ENCODE measurements at regions not wholly inside any gene's neighbourhood (a gene's known extent, or its start where the extent isn't known, plus 50 kb on each side); places are given as distances from the start of the nearest gene placed in this dataset.
"Not testable (repeated sequence)": the region's sequence is repeated elsewhere in the genome, so short reads cannot be mapped to it uniquely, and the experiment has no call there.

GRCh38 chr12:25415004-25415403 lies 138.1 kb downstream of the LMNTD1 start:
- no peaks in the 10 kb centered on the region for H3K36me3 Mint-ChIP-seq
- Histone ChIP-seq H3K36me3 (ENCODE audit: insufficient read depth, low read length) (no peaks in the 10 kb centered on the region), H3K27me3 (ENCODE audit: insufficient read depth, low read length, poor library complexity, severe bottlenecking) (no peaks in the 10 kb centered on the region), H3K9me3 (ENCODE audit: low read length) (no peaks in the 10 kb centered on the region), H3K4me3 (ENCODE audit: low read length) (no peak overlapping the region), H3K27ac (ENCODE audit: low read depth, low read length) (no peak overlapping the region), H3K4me1 (ENCODE audit: insufficient read depth, low read length) (no peaks in the 10 kb centered on the region)
- ChIA-PET POLR2A (no interaction called here), CTCF (no interaction called here)
- H3K4me1 Mint-ChIP-seq, result no peaks in the 10 kb centered on the region
- H3K4me3 Mint-ChIP-seq, result no peak overlapping the region
- H3K27me3 Mint-ChIP-seq, result peaks cover 0 to 6% of the 10 kb centered on the region in 2 donors
- DNase-seq, result no peak
- H3K27ac Mint-ChIP-seq, result no peak overlapping the region
- no peaks in the 10 kb centered on the region for H3K9me3 Mint-ChIP-seq

GRCh38 chr12:25412735-25413134 lies 140.3 kb downstream of the LMNTD1 start:
- no peaks in the 10 kb centered on the region for H3K4me1 ChIP-seq (ENCODE audit: insufficient read depth, low read length)
- CTCF ChIA-PET, result no interaction called here

GRCh38 chr12:25404955-25405354 lies 148.1 kb downstream of the LMNTD1 start:
- Mint-ChIP-seq H3K4me3 (no peak overlapping the region), H3K27me3 (peaks cover 0 to 4% of the 10 kb centered on the region in 2 donors), H3K27ac (no peak overlapping the region), H3K36me3 (peaks cover 0 to 3% (median 0%) of the 10 kb centered on the region in 3 donors), H3K4me1 (no peaks in the 10 kb centered on the region), H3K9me3 (peaks cover 0 to 7% (median 2%) of the 10 kb centered on the region in 5 donors)
- no peaks in the 10 kb centered on the region for H3K4me1 ChIP-seq (ENCODE audit: insufficient read depth, low read length)
- H3K27ac ChIP-seq (ENCODE audit: low read depth, low read length), result no peak overlapping the region
- no peak for DNase-seq
- POLR2A ChIA-PET, result no interaction called here
- no peaks in the 10 kb centered on the region for H3K27me3 ChIP-seq (ENCODE audit: insufficient read depth, low read length, poor library complexity, severe bottlenecking)
- no peaks in the 10 kb centered on the region for H3K36me3 ChIP-seq (ENCODE audit: insufficient read depth, low read length)
- CTCF ChIA-PET, result no interaction called here
- no peaks in the 10 kb centered on the region for H3K9me3 ChIP-seq (ENCODE audit: low read length)
- no peak overlapping the region for H3K4me3 ChIP-seq (ENCODE audit: low read length)

More at GRCh38 chr12:25412735-25413134, 140.3 kb downstream of the LMNTD1 start:
- no peak overlapping the region for H3K27ac Mint-ChIP-seq
- no peaks in the 10 kb centered on the region for H3K36me3 ChIP-seq (ENCODE audit: insufficient read depth, low read length)
- H3K27me3 Mint-ChIP-seq, result peaks cover 0 to 2% of the 10 kb centered on the region in 2 donors
- no peak overlapping the region for H3K27ac ChIP-seq (ENCODE audit: low read depth, low read length)
- H3K9me3 Mint-ChIP-seq, result no peaks in the 10 kb centered on the region
- no peaks in the 10 kb centered on the region for H3K4me1 Mint-ChIP-seq
- no peaks in the 10 kb centered on the region for H3K36me3 Mint-ChIP-seq
- DNase-seq, result no peak
- POLR2A ChIA-PET, result no interaction called here
- H3K4me3 Mint-ChIP-seq, result no peak overlapping the region
- H3K9me3 ChIP-seq (ENCODE audit: low read length), result no peaks in the 10 kb centered on the region
- H3K27me3 ChIP-seq (ENCODE audit: insufficient read depth, low read length, poor library complexity, severe bottlenecking), result no peaks in the 10 kb centered on the region
- no peak overlapping the region for H3K4me3 ChIP-seq (ENCODE audit: low read length)

- Mint-ChIP-seq H3K4me1 (no peaks in the 10 kb centered on the region), H3K36me3 (peaks cover 0 to 3% (median 0%) of the 10 kb centered on the region in 3 donors), H3K4me3 (no peak overlapping the region), H3K27ac (no peak overlapping the region), H3K27me3 (peaks cover 0 to 4% of the 10 kb centered on the region in 2 donors), H3K9me3 (peaks cover 0 to 7% (median 2%) of the 10 kb centered on the region in 5 donors)
- Histone ChIP-seq H3K4me3 (ENCODE audit: low read length) (no peak overlapping the region), H3K36me3 (ENCODE audit: insufficient read depth, low read length) (no peaks in the 10 kb centered on the region), H3K4me1 (ENCODE audit: insufficient read depth, low read length) (no peaks in the 10 kb centered on the region), H3K9me3 (ENCODE audit: low read length) (no peaks in the 10 kb centered on the region), H3K27ac (ENCODE audit: low read depth, low read length) (no peak overlapping the region), H3K27me3 (ENCODE audit: insufficient read depth, low read length, poor library complexity, severe bottlenecking) (no peaks in the 10 kb centered on the region)
- CTCF ChIA-PET, result no interaction called here
- DNase-seq, result no peak
- POLR2A ChIA-PET, result no interaction called here
Observed at GRCh38 chr12:25401547-25402345, 151.0 kb upstream of the KRAS start.

- no peaks in the 10 kb centered on the region for H3K36me3 ChIP-seq (ENCODE audit: insufficient read depth, low read length)
- no peak overlapping the region for H3K27ac ChIP-seq (ENCODE audit: low read depth, low read length)
- no peaks in the 10 kb centered on the region for H3K27me3 ChIP-seq (ENCODE audit: insufficient read depth, low read length, poor library complexity, severe bottlenecking)
- ChIA-PET CTCF (interaction anchor here (1.0 to 1.2 kb wide), 2 partner anchors 10 to 161 kb away, joined by 3 to 5 read pairs; no protein-coding TSS in a partner anchor), POLR2A (no interaction called here)
- Mint-ChIP-seq H3K4me3 (no peak overlapping the region), H3K4me1 (no peaks in the 10 kb centered on the region), H3K9me3 (peaks cover 0 to 7% (median 2%) of the 10 kb centered on the region in 5 donors), H3K36me3 (peaks cover 0 to 8% (median 0%) of the 10 kb centered on the region in 3 donors), H3K27me3 (peaks cover 4 to 9% of the 10 kb centered on the region in 2 donors), H3K27ac (no peak overlapping the region)
- no peaks in the 10 kb centered on the region for H3K4me1 ChIP-seq (ENCODE audit: insufficient read depth, low read length)
- H3K4me3 ChIP-seq (ENCODE audit: low read length), result no peak overlapping the region
- no peaks in the 10 kb centered on the region for H3K9me3 ChIP-seq (ENCODE audit: low read length)
- no peak for DNase-seq
Observed at GRCh38 chr12:25397001-25397400, 146.3 kb upstream of the KRAS start.

- Histone ChIP-seq H3K27me3 (ENCODE audit: insufficient read depth, low read length, poor library complexity, severe bottlenecking) (no peaks in the 10 kb centered on the region), H3K36me3 (ENCODE audit: insufficient read depth, low read length) (no peaks in the 10 kb centered on the region), H3K4me1 (ENCODE audit: insufficient read depth, low read length) (no peaks in the 10 kb centered on the region), H3K27ac (ENCODE audit: low read depth, low read length) (no peak overlapping the region), H3K4me3 (ENCODE audit: low read length) (no peak overlapping the region), H3K9me3 (ENCODE audit: low read length) (no peaks in the 10 kb centered on the region)
- peaks cover 4 to 9% of the 10 kb centered on the region in 2 donors for H3K27me3 Mint-ChIP-seq
- CTCF ChIA-PET, result interaction anchor here (1.7 kb wide), 1 partner anchor 184 kb away, joined by 5 read pairs; no protein-coding TSS in a partner anchor
- no peak overlapping the region for H3K27ac Mint-ChIP-seq
- no peaks in the 10 kb centered on the region for H3K4me1 Mint-ChIP-seq
- no peaks in the 10 kb centered on the region for H3K9me3 Mint-ChIP-seq
- no peak for DNase-seq
- POLR2A ChIA-PET, result no interaction called here
- H3K4me3 Mint-ChIP-seq, result no peak overlapping the region
- peaks cover 0 to 4% (median 0%) of the 10 kb centered on the region in 3 donors for H3K36me3 Mint-ChIP-seq
Observed at GRCh38 chr12:25395227-25395626, 144.5 kb upstream of the KRAS start.

- H3K27ac Mint-ChIP-seq; H3K4me3 Mint-ChIP-seq; H3K36me3 ChIP-seq (ENCODE audit: insufficient read depth, low read length); H3K27ac ChIP-seq (ENCODE audit: low read depth, low read length); H3K27me3 ChIP-seq (ENCODE audit: insufficient read depth, low read length, poor library complexity, severe bottlenecking); POLR2A ChIA-PET; H3K4me1 ChIP-seq (ENCODE audit: insufficient read depth, low read length); H3K4me1 Mint-ChIP-seq; H3K4me3 ChIP-seq (ENCODE audit: low read length); H3K36me3 Mint-ChIP-seq; H3K9me3 ChIP-seq (ENCODE audit: low read length); H3K9me3 Mint-ChIP-seq; H3K27me3 Mint-ChIP-seq; DNase-seq: not testable (repeated sequence)
- CTCF ChIA-PET, result interaction anchor here (1.7 kb wide), 1 partner anchor 183 kb away, joined by 5 read pairs; no protein-coding TSS in a partner anchor
Observed at GRCh38 chr12:25394775-25395174, 144.0 kb upstream of the KRAS start.

GRCh38 chr12:25394025-25394424 lies 143.3 kb upstream of the KRAS start:
- no peaks in the 10 kb centered on the region for H3K9me3 Mint-ChIP-seq
- no peak for DNase-seq
- no peak overlapping the region for H3K4me3 Mint-ChIP-seq
- Histone ChIP-seq H3K4me3 (ENCODE audit: low read length) (no peak overlapping the region), H3K27ac (ENCODE audit: low read depth, low read length) (no peak overlapping the region), H3K4me1 (ENCODE audit: insufficient read depth, low read length) (no peaks in the 10 kb centered on the region), H3K27me3 (ENCODE audit: insufficient read depth, low read length, poor library complexity, severe bottlenecking) (no peaks in the 10 kb centered on the region), H3K9me3 (ENCODE audit: low read length) (no peaks in the 10 kb centered on the region), H3K36me3 (ENCODE audit: insufficient read depth, low read length) (no peaks in the 10 kb centered on the region)
- H3K36me3 Mint-ChIP-seq, result peaks cover 0 to 4% (median 0%) of the 10 kb centered on the region in 3 donors
- H3K27ac Mint-ChIP-seq, result no peak overlapping the region
- ChIA-PET POLR2A (no interaction called here), CTCF (interaction anchor here (1.7 kb wide), 1 partner anchor 183 kb away, joined by 5 read pairs; no protein-coding TSS in a partner anchor)
- H3K27me3 Mint-ChIP-seq, result peaks cover 3 to 9% of the 10 kb centered on the region in 2 donors
- H3K4me1 Mint-ChIP-seq, result no peaks in the 10 kb centered on the region

Measured in CD8-positive, alpha-beta memory T cell (primary cell).